Mesothelial cell of epicardium (in vitro differentiated cells): ENCODE measurements at regions not wholly inside any gene's neighbourhood (a gene's known extent, or its start where the extent isn't known, plus 50 kb on each side); places are given as distances from the start of the nearest gene placed in this dataset.

Experiments
- DNase-seq, 2 experiments: peaks; one replicate each; pipeline ENCODE4 v3.0.0; 2021; ENCODE audit warnings: low spot score in 2 of 2; ENCODE audit not compliant: unreplicated experiment in 2 of 2
- H3K27ac Mint-ChIP-seq: 2 replicates; pipeline ENCODE4 v1.8.0; 2021; ENCODE audit warnings: mixed read lengths
- H3K27me3 Mint-ChIP-seq: 2 replicates; pipeline ENCODE4 v1.8.0; 2021; ENCODE audit warnings: low read depth, mixed read lengths
- H3K36me3 Mint-ChIP-seq: 2 replicates; pipeline ENCODE4 v1.8.0; 2021; ENCODE audit warnings: mixed read lengths
- H3K4me1 Mint-ChIP-seq: 2 replicates; pipeline ENCODE4 v1.8.0; 2021; ENCODE audit warnings: mixed read lengths
- H3K4me3 Mint-ChIP-seq: 2 replicates; pipeline ENCODE4 v1.8.0; 2021; ENCODE audit warnings: mild to moderate bottlenecking, moderate library complexity, mixed read lengths
- H3K9me3 Mint-ChIP-seq: 2 replicates; pipeline ENCODE4 v1.8.0; 2021; ENCODE audit warnings: mixed read lengths
- CTCF ChIP-seq: fragments of 200-600 bp; sonication (generic); IDR thresholded peaks from one replicate; pipeline ENCODE4 v1.5.0; 2021; ENCODE audit warnings: antibody characterized with exemption; ENCODE audit not compliant: unreplicated experiment

GRCh38 chr19:28855216-28855615 lies 357.7 kb downstream of the UQCRFS1 start:
- DNase-seq: no peak
- H3K9me3 Mint-ChIP-seq: peaks cover 4% of the 10 kb centered on the region
- TF ChIP-seq CTCF: no peak

GRCh38 chr19:28847468-28847867 lies 365.5 kb downstream of the UQCRFS1 start:
- no peak for TF ChIP-seq CTCF
- no peaks in the 10 kb centered on the region for H3K36me3 Mint-ChIP-seq
- DNase-seq: no peak
- H3K4me1 Mint-ChIP-seq: no peaks in the 10 kb centered on the region
- no peaks in the 10 kb centered on the region for H3K9me3 Mint-ChIP-seq
- H3K27ac Mint-ChIP-seq: no peak overlapping the region
- no peak overlapping the region for H3K4me3 Mint-ChIP-seq
- peaks cover 8% of the 10 kb centered on the region for H3K27me3 Mint-ChIP-seq

More at GRCh38 chr19:28855216-28855615, 357.7 kb downstream of the UQCRFS1 start:
- Mint-ChIP-seq H3K4me3 (no peak overlapping the region), H3K27ac (no peak overlapping the region), H3K36me3 (no peaks in the 10 kb centered on the region), H3K4me1 (no peaks in the 10 kb centered on the region), H3K27me3 (peaks cover 9% of the 10 kb centered on the region)

GRCh38 chr19:28846094-28846812 lies 366.7 kb downstream of the UQCRFS1 start:
- H3K4me1 Mint-ChIP-seq: no peaks in the 10 kb centered on the region
- peaks cover 8% of the 10 kb centered on the region for H3K27me3 Mint-ChIP-seq
- H3K36me3 Mint-ChIP-seq: no peaks in the 10 kb centered on the region
- no peak for DNase-seq
- H3K27ac Mint-ChIP-seq: no peak overlapping the region
- no peaks in the 10 kb centered on the region for H3K9me3 Mint-ChIP-seq
- H3K4me3 Mint-ChIP-seq: no peak overlapping the region
- no peak for TF ChIP-seq CTCF

- Mint-ChIP-seq H3K36me3 (no peaks in the 10 kb centered on the region), H3K4me3 (no peak overlapping the region), H3K9me3 (no peaks in the 10 kb centered on the region), H3K4me1 (no peaks in the 10 kb centered on the region), H3K27me3 (peaks cover 3% of the 10 kb centered on the region), H3K27ac (no peak overlapping the region)
- no peak for DNase-seq
- no peak for TF ChIP-seq CTCF
These were observed 369.0 kb downstream of the UQCRFS1 start for GRCh38 chr19:28843761-28844492.

GRCh38 chr19:28841531-28841930 lies 371.4 kb downstream of the UQCRFS1 start:
- Mint-ChIP-seq H3K27me3 (peaks cover 8% of the 10 kb centered on the region), H3K9me3 (no peaks in the 10 kb centered on the region), H3K4me3 (no peak overlapping the region), H3K4me1 (no peaks in the 10 kb centered on the region), H3K36me3 (no peaks in the 10 kb centered on the region), H3K27ac (no peak overlapping the region)
- TF ChIP-seq CTCF: no peak
- no peak for DNase-seq
